GM10248 (cell line): ENCODE measurements at regions not wholly inside any gene's neighbourhood (a gene's known extent, or its start where the extent isn't known, plus 50 kb on each side); places are given as distances from the start of the nearest gene placed in this dataset.

Source experiments
- CTCF ChIA-PET: fragments of 300-600 bp; sonication (Branson Sonifier 250); formaldehyde crosslinking; extraction: SDS; loops from one replicate; lab custom pipeline; 2021; ENCODE audit warnings: antibody characterized with exemption; lab: Yijun Ruan, JAX
- POLR2A ChIA-PET: fragments of 350-650 bp; sonication (Branson Sonifier 250); formaldehyde crosslinking; extraction: SDS; loops from one replicate; lab custom pipeline; 2020; ENCODE audit warnings: antibody characterized with exemption; lab: Yijun Ruan, JAX
- DNase-seq: peaks from one replicate; pipeline ENCODE4 v3.0.0; 2012; ENCODE audit errors: extremely low spot score
- TF ChIP-seq, protein P1 (sequence below): IDR thresholded peaks from 2 replicates; pipeline ENCODE4 v1.5.1; 2012; ENCODE audit warnings: mild to moderate bottlenecking, low read depth; ENCODE audit errors: extremely low read depth, missing control alignments, control extremely low read depth

DNA sequence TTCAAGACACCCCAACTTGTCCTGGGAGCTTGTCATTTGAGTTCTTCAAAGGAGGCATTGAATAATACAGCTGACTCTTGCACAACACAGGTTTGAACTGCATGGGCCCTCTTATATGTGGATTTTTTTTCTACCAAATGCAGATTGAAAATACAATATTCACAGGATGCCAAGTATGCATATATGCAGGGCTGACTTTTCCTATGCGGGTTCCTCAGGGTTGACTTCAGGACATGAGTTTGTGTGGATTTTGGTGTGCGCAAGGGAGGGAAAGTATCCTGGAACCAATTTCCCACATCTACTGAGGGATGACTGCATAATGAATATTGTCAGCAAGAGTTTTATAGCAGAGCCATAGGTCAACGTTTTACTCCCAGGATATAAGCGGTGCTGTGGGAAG lies 70.0 kb upstream of the RALY start:
- ChIA-PET CTCF (interaction anchor here (1.6 kb wide), 1 partner anchor 8 kb away, joined by 3 read pairs; no protein-coding TSS in a partner anchor), POLR2A (no interaction called here)
- DNase-seq = no peak
- TF ChIP-seq, protein P1, sequence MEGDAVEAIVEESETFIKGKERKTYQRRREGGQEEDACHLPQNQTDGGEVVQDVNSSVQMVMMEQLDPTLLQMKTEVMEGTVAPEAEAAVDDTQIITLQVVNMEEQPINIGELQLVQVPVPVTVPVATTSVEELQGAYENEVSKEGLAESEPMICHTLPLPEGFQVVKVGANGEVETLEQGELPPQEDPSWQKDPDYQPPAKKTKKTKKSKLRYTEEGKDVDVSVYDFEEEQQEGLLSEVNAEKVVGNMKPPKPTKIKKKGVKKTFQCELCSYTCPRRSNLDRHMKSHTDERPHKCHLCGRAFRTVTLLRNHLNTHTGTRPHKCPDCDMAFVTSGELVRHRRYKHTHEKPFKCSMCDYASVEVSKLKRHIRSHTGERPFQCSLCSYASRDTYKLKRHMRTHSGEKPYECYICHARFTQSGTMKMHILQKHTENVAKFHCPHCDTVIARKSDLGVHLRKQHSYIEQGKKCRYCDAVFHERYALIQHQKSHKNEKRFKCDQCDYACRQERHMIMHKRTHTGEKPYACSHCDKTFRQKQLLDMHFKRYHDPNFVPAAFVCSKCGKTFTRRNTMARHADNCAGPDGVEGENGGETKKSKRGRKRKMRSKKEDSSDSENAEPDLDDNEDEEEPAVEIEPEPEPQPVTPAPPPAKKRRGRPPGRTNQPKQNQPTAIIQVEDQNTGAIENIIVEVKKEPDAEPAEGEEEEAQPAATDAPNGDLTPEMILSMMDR = no peak

DNA sequence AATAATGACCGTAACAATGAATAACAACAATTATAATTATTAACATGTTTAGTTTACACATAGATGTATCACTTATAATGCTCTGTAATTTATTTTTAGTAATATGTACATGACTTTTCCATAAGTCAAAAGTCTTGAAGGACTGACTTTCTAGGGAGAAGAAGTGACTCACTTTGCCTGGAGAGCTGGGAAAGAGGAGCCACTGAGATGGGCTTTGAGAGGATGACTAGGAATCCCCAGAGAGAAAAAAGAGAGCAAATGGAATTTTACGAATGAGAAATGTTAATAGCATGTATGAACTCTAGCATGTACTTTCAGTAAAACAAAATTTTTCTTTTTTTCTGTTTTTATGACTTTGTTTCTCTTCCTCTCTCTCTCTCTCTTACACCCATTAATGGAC lies 67.8 kb upstream of the RALY start:
- CTCF ChIA-PET = interaction anchor here (1.4 to 7.2 kb wide), 2 partner anchors 10 kb away, joined by 3 to 40 read pairs; no protein-coding TSS in a partner anchor
- POLR2A ChIA-PET = no interaction called here
- TF ChIP-seq, protein P1 = no peak
- no peak for DNase-seq

DNA sequence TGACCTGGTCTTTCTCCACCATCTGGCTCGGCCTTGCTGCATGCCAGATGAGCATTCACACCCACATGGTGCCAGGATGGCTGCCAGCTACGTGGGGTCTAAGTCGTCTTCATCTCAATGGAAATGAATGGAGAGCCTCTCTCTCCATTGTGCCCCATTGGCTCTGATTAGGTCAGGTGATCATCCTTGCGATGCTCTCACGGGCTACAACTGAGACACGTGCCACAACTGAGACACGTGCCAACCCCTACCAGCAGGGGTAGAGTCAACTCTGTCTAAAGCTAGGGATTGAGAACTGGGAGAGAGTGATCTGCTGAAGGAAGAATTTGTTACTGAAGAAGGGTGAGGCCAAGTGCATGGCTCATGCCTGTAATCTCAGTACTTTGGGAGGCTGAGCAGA lies 67.3 kb upstream of the RALY start:
- TF ChIP-seq, protein P1 = no peak
- CTCF ChIA-PET = interaction anchor here (1.3 to 7.2 kb wide), 3 partner anchors 9 to 203 kb away, joined by 3 to 40 read pairs (median 3); no protein-coding TSS in a partner anchor
- POLR2A ChIA-PET = no interaction called here
- DNase-seq = no peak

DNA sequence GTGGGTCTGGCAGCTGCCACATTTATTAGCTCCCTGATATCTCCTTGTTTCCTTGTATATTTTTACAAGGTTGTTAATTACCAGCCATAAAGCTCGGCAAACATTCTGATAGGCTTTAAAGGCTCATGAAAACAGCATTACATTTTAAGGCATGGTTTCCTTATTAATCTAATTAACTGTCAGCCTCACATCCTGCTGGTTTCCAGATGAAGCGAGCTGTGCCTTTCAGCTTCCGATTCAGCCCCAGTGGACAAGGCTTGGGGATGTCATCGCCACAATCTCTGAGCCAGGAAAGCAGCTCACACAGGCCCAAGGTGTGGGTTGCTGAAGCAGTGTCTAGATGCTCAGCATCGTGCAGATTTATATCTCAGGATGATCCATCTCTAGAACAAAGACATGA lies 66.0 kb upstream of the RALY start:
- TF ChIP-seq, protein P1 = no peak
- no peak for DNase-seq
- POLR2A ChIA-PET = no interaction called here
- CTCF ChIA-PET = interaction anchor here (1.1 to 7.2 kb wide), 4 partner anchors 10 to 202 kb away, joined by 3 to 40 read pairs (median 4); no protein-coding TSS in a partner anchor

DNA sequence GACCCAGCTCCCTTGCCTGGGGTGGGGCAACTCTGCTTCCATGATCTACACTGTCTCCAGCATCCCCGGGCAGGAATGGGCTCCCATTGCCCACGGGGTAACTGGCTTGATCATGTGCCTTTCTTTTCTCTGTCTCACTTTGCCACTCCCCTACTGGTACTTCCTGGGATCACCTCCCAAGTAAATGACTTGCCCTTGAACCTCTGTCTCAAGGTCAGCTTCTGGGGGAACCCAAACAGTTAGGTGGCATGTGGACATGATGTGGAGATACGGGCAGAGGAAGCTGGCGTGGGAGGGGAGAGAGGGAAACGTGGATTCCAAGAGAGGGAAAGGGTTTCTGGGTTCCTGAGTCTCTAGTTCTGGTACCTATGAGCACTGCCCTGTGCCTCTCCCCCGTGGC lies 63.8 kb upstream of the RALY start:
- CTCF ChIA-PET = interaction anchor here (1.3 to 7.2 kb wide), 2 partner anchors 14 to 50 kb away, joined by 3 to 40 read pairs; no protein-coding TSS in a partner anchor
- DNase-seq = no peak
- POLR2A ChIA-PET = interaction anchor here (0.5 kb wide), 1 partner anchor 199 kb away, joined by 5 read pairs; no protein-coding TSS in a partner anchor
- TF ChIP-seq, protein P1 = no peak

DNA sequence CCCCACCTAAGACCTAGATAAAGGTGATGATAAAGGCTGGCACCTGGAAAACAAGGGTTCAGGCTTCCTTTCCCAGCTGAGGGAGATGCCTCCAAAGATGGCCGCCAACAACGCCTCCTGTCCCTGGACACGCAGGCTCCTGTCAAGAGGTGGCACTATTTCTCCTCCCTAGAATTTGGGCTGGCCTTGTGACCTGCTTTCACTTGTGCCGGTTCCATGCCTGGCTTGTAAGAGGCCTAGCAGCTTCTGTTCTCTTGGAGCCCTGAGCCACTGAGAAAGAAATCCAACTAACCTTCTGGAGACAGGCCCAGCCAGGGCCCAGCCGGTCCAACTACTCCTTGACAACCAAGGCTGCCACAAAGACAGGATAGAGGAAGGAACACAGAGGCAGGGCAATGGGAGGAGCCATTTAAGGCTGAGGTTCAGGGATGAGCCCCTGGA lies 60.2 kb upstream of the RALY start:
- ChIA-PET POLR2A (no interaction called here), CTCF (interaction anchor here (0.7 to 1.8 kb wide), 9 partner anchors 16 to 196 kb away, joined by 3 to 11 read pairs (median 4); no protein-coding TSS in a partner anchor)
- TF ChIP-seq, protein P1 = peak; percentile 58
- DNase-seq = peak; percentile 71
